Ascending aorta (tissue), 2 donors: ENCODE measurements at regions not wholly inside any gene's neighbourhood (a gene's known extent, or its start where the extent isn't known, plus 50 kb on each side); places are given as distances from the start of the nearest gene placed in this dataset.

ENCODE experiments used
- DNase-seq, 2 donors: peaks; one replicate each; pipeline ENCODE4 v3.0.0-alpha.2; 2019; ENCODE audit warnings: low spot score in 2 of 2
- H3K27ac ChIP-seq, 2 donors: fragments of 200-600 bp; sonication (generic); one replicate each; pipeline ENCODE4 v1.5.1; 2016 to 2017; ENCODE audit warnings: mild to moderate bottlenecking in 1 of 2
- H3K27me3 ChIP-seq: fragments of 200-600 bp; sonication (generic); one replicate; pipeline ENCODE4 v1.5.1; 2017
- H3K36me3 ChIP-seq, 2 donors: fragments of 200-600 bp; sonication (generic); one replicate each; pipeline ENCODE4 v1.5.1; 2016
- H3K4me1 ChIP-seq, 2 donors: fragments of 200-600 bp; sonication (generic); one replicate each; pipeline ENCODE4 v1.5.1; 2016 to 2017; ENCODE audit warnings: mild to moderate bottlenecking in 1 of 2
- H3K4me3 ChIP-seq, 2 donors: fragments of 200-600 bp; sonication (generic); one replicate each; pipeline ENCODE4 v1.5.1; 2016 to 2017; ENCODE audit warnings: mild to moderate bottlenecking in 1 of 2
- H3K9me3 ChIP-seq, 2 donors: fragments of 200-600 bp; sonication (generic); one replicate each; pipeline ENCODE4 v1.5.1; 2016
- CTCF ChIP-seq, 3 experiments: fragments of 200-600 bp in 2 of 3; fragments of 450-650 bp in 1 of 3; sonication (generic) in 2 of 3; IDR thresholded peaks; one replicate each; pipeline ENCODE4 v1.5.1; 2016 to 2019; ENCODE audit warnings: antibody characterized with exemption in 3 of 3, mild to moderate bottlenecking in 1 of 3, moderate library complexity in 1 of 3
- intact Hi-C: fragments of 100-400 bp; cut with DNase I; formaldehyde crosslinking; loops from one replicate; pipeline ENCODE4 v1.15.1; 2023

GRCh38 chr17:22512997-22513538 is 820.7 kb downstream of the KCNJ18 start:
- no peaks in the 10 kb centered on the region for H3K27me3 ChIP-seq
- H3K36me3 ChIP-seq = no peaks in the 10 kb centered on the region
- intact Hi-C loops = no loop called here
- no peaks in the 10 kb centered on the region for H3K9me3 ChIP-seq
- no peak overlapping the region for H3K4me3 ChIP-seq
- no peak overlapping the region for H3K27ac ChIP-seq
- no peak for DNase-seq
- H3K4me1 ChIP-seq = no peaks in the 10 kb centered on the region
- no peak for TF ChIP-seq CTCF (IDR thresholded peaks at IDR 0.05)

- H3K9me3 ChIP-seq = no peaks in the 10 kb centered on the region
- no peak overlapping the region for H3K4me3 ChIP-seq
- no peak overlapping the region for H3K27ac ChIP-seq
- DNase-seq = no peak
- H3K27me3 ChIP-seq = no peaks in the 10 kb centered on the region
- intact Hi-C loops = no loop called here
- no peak for TF ChIP-seq CTCF (IDR thresholded peaks at IDR 0.05)
- H3K4me1 ChIP-seq = no peaks in the 10 kb centered on the region
- no peaks in the 10 kb centered on the region for H3K36me3 ChIP-seq
These were observed 822.0 kb downstream of the KCNJ18 start for GRCh38 chr17:22514315-22514714.

- no peak for TF ChIP-seq CTCF (IDR thresholded peaks at IDR 0.05)
- DNase-seq = no peak
- H3K36me3 ChIP-seq = no peaks in the 10 kb centered on the region
- no peaks in the 10 kb centered on the region for H3K9me3 ChIP-seq
- H3K27me3 ChIP-seq = no peaks in the 10 kb centered on the region
- intact Hi-C loops = no loop called here
- H3K4me3 ChIP-seq = no peak overlapping the region
- H3K27ac ChIP-seq = no peak overlapping the region
- no peaks in the 10 kb centered on the region for H3K4me1 ChIP-seq
These were observed 822.5 kb downstream of the KCNJ18 start for GRCh38 chr17:22514767-22515320.

GRCh38 chr17:22515599-22515998 is 823.3 kb downstream of the KCNJ18 start:
- no peak overlapping the region for H3K4me3 ChIP-seq
- H3K4me1 ChIP-seq = no peaks in the 10 kb centered on the region
- H3K36me3 ChIP-seq = no peaks in the 10 kb centered on the region
- DNase-seq = no peak
- H3K27ac ChIP-seq = no peak overlapping the region
- TF ChIP-seq CTCF (IDR thresholded peaks at IDR 0.05) = no peak
- no peaks in the 10 kb centered on the region for H3K27me3 ChIP-seq
- no peaks in the 10 kb centered on the region for H3K9me3 ChIP-seq
- intact Hi-C loops = no loop called here

- H3K9me3 ChIP-seq = no peaks in the 10 kb centered on the region
- no peaks in the 10 kb centered on the region for H3K36me3 ChIP-seq
- H3K27ac ChIP-seq = no peak overlapping the region
- no peaks in the 10 kb centered on the region for H3K27me3 ChIP-seq
- intact Hi-C loops = no loop called here
- H3K4me3 ChIP-seq = no peak overlapping the region
- TF ChIP-seq CTCF (IDR thresholded peaks at IDR 0.05) = no peak
- DNase-seq = no peak
- H3K4me1 ChIP-seq = no peaks in the 10 kb centered on the region
These were observed 824.7 kb downstream of the KCNJ18 start for GRCh38 chr17:22516861-22517636.
